ENCODE measurements at regions not wholly inside any gene's neighbourhood (a gene's known extent, or its start where the extent isn't known, plus 50 kb on each side); places are given as distances from the start of the nearest gene placed in this dataset.

DNA sequence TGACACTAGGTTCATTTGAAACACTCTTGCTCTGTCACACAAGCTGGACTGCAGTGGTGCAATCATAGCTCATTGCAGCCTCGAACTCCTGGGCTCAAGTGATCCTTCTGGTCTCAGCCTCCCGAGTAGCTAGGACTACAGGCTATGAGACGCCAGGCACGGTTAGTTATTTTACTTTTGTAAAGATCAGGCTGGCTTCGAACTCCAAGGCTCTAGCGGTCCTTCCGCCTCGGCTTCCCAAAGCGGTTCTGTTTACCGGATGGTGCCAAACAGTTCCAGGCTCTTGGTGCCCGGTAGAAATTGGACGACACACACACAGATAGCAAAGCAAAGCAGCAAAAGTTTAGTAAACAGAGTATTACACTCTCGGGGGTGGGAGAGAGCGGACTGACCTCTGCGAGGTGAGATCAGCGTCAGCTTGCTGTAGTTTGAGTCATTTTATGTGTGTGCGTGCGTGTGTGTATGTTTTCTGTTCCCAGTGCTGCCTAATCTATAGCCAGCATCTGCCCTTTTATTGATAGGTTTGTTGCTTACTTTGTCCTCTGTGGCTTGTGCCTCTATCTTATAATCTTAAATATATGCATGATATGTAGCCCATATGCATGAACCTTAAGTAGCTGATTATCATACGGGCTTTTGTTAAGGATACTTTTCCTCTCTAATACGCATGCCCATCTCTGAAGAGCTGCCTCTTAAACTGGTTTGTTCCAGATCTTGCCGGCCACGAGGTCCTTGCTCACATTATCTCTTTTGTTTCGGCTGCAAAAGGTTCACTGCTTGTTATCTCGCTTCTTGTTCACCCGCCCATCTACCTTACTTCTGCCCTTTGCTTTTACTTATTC is 75.2 kb downstream of the OR2B2 start (continued):
- TF ChIP-seq ZBTB7A (CRISPR knock-in tag; IDR thresholded peaks at IDR 0.05) (no peak), ATF2 (CRISPR knock-in tag; IDR thresholded peaks at IDR 0.05) (peak; percentile 51), EZH2 (conservative IDR thresholded peaks at IDR 0.05; ENCODE audit: low read depth, low read length) (no peak), PRMT3 (CRISPR knock-in tag; IDR thresholded peaks at IDR 0.05; ENCODE audit: borderline replicate concordance, low read depth) (no peak), FOXC1 (CRISPR knock-in tag; IDR thresholded peaks at IDR 0.05; ENCODE audit: borderline replicate concordance) (no peak), ZMYM4 (CRISPR knock-in tag; IDR thresholded peaks at IDR 0.05) (no peak; the same call in 1 of the 2 replicates), TERF1 (CRISPR knock-in tag; IDR thresholded peaks at IDR 0.05) (no peak), ZBTB10 (CRISPR knock-in tag; IDR thresholded peaks at IDR 0.05; ENCODE audit: borderline replicate concordance) (0 out of 2 replicates have a peak, but pooled peaks have one; percentile 44), GABPB1 (CRISPR knock-in tag; IDR thresholded peaks at IDR 0.05) (peak; percentile 43; the same call in 1 of the 2 replicates), ZNF460 (CRISPR knock-in tag; IDR thresholded peaks at IDR 0.05; ENCODE audit: borderline replicate concordance) (no peak), MEF2D (CRISPR knock-in tag; IDR thresholded peaks at IDR 0.05) (no peak), ZNF343 (CRISPR knock-in tag; IDR thresholded peaks at IDR 0.05) (no peak), RXRB (CRISPR knock-in tag; IDR thresholded peaks at IDR 0.05; ENCODE audit: borderline replicate concordance) (no peak), ZNF180 (CRISPR knock-in tag; IDR thresholded peaks at IDR 0.05; ENCODE audit: borderline replicate concordance, low read depth) (no peak), ZFP41 (CRISPR knock-in tag; IDR thresholded peaks at IDR 0.05; ENCODE audit: borderline replicate concordance) (no peak)
- TF ChIP-seq, protein P1, sequence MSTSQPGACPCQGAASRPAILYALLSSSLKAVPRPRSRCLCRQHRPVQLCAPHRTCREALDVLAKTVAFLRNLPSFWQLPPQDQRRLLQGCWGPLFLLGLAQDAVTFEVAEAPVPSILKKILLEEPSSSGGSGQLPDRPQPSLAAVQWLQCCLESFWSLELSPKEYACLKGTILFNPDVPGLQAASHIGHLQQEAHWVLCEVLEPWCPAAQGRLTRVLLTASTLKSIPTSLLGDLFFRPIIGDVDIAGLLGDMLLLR (CRISPR knock-in tag; IDR thresholded peaks at IDR 0.05): no peak
- TF ChIP-seq, protein P2, sequence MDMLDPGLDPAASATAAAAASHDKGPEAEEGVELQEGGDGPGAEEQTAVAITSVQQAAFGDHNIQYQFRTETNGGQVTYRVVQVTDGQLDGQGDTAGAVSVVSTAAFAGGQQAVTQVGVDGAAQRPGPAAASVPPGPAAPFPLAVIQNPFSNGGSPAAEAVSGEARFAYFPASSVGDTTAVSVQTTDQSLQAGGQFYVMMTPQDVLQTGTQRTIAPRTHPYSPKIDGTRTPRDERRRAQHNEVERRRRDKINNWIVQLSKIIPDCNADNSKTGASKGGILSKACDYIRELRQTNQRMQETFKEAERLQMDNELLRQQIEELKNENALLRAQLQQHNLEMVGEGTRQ (IDR thresholded peaks at IDR 0.05; ENCODE audit: low read depth, low read length): 0 out of 2 replicates have a peak, but pooled peaks have one; percentile 1
- TF ChIP-seq, protein P2 (CRISPR knock-in tag; IDR thresholded peaks at IDR 0.05; ENCODE audit: borderline replicate concordance): no peak
- TF ChIP-seq, protein P3, sequence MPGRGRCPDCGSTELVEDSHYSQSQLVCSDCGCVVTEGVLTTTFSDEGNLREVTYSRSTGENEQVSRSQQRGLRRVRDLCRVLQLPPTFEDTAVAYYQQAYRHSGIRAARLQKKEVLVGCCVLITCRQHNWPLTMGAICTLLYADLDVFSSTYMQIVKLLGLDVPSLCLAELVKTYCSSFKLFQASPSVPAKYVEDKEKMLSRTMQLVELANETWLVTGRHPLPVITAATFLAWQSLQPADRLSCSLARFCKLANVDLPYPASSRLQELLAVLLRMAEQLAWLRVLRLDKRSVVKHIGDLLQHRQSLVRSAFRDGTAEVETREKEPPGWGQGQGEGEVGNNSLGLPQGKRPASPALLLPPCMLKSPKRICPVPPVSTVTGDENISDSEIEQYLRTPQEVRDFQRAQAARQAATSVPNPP (CRISPR knock-in tag; IDR thresholded peaks at IDR 0.05): no peak

All from HepG2 (cell line).